ENCODE measurements at regions not wholly inside any gene's neighbourhood (a gene's known extent, or its start where the extent isn't known, plus 50 kb on each side); places are given as distances from the start of the nearest gene placed in this dataset.

- no peak for DNase-seq (ENCODE audit: low read depth)
Observed at GRCh38 chr13:85286081-85286480, 513.1 kb downstream of the SLITRK6 start.

DNA sequence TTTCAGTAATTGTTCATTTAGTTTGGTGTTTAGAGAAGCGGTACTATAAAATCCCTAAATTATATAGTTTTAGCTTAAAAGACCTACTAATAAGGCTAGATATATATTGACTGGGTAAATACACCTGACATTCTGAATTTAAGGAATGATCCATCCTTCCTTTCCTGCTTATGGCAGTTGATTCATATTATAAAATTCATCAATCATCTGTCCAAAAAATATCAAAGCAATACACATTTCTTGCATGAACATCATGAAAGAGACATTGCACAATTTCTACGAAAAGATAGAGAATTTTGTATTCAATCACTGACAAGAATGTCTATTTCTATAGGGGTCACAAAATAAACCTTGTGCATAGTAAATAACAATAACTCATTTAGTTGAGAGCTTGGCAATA lies 514.9 kb downstream of the SLITRK6 start:
- no peak for DNase-seq (ENCODE audit: low read depth)

- DNase-seq (ENCODE audit: low read depth), result no peak
Observed at GRCh38 chr13:85283408-85283807, 515.8 kb downstream of the SLITRK6 start.

DNA sequence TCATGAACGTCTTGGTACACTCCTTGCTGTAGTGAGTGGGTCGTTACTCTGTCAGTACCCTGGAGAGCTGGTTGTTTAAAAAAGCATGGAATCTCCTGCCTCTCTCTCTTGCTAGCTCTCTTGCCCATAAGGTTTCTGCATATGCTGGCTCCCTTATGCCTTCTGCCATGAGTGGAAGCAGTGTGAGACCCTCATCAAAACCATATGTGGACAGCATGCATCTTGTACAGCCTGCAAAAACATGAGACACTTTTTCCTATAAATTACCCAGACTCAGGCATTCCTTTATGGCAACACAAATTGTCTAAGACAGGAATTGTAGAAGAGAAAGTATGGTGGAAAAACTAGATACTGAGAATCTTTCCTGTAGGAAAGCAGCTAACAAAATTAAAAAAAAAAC lies 516.3 kb downstream of the SLITRK6 start:
- DNase-seq (ENCODE audit: low read depth), result no peak

- DNase-seq (ENCODE audit: low read depth), result no peak
Observed at GRCh38 chr13:85278851-85279250, 520.4 kb downstream of the SLITRK6 start.

DNA sequence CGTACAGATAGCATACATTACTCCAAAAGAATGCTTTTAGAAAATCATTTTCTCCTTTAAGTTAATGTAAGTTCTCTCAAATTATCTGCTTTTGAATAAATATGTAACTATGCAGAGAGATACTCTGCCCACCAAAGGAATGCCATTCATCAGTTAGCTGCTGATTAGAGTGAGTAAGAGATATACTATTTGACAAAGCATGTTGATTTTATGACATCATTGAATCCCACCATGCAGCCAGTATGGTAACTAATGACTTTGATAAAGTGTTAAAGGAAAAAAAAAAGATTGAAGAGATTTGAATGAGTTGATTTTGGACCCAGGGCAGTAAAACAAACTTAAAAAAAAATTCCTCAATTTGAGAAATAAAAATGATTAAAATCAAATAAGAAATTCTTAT lies 521.5 kb downstream of the SLITRK6 start:
- DNase-seq (ENCODE audit: low read depth), result no peak

GRCh38 chr13:85266771-85267170 lies 532.4 kb downstream of the SLITRK6 start:
- DNase-seq (ENCODE audit: low read depth), result no peak

GRCh38 chr13:85266331-85266730 lies 532.9 kb downstream of the SLITRK6 start:
- no peak for DNase-seq (ENCODE audit: low read depth)

- DNase-seq (ENCODE audit: low read depth), result no peak
Observed at GRCh38 chr13:85265296-85265695, 533.9 kb downstream of the SLITRK6 start.

DNA sequence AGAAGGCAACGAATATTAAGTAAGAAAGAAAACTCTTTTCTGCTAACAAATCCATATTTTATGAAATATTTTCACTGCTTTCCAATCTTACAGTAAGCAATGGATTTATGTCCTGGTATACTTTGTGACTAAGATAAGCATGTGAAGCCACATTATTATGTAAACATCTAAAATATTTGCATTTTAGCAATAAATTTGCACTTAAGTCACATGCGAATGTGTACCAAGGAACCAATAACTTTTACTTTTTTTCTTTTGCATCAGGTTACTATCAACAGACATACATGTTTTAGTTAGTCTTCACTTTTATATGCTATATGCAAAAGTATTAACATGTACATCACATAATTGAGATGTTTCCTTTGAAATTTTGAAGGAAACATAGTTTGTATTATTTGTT lies 536.7 kb downstream of the SLITRK6 start:
- DNase-seq (ENCODE audit: low read depth), result no peak

DNA sequence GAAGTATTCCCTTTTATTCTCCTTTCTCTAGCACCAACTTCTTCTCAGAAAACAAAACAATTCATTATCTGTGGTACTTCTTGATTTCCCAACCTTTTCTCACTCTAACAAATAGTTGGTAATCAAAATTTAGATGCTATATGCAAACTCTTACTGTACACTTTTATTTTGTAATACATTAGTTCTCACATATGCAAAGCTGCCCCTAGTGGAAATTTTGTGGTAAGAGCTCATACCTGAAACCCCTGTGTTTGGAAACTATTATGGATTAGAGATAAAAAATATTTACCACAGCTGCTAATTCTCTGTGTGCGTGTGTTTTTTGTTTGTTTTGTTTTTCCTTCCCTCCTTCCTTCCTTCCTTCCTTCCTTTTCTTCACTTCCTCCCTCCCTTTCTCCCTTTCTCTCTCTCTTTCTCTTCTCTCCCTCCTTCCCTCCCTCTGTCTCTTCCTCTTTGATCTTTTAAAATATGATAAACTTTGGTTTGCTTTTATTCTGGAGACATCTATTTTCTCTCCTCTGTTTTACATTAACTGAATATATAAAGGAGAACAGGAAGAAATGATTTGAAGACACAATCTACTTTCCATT lies 537.4 kb downstream of the SLITRK6 start:
- DNase-seq (ENCODE audit: low read depth), result no peak

DNA sequence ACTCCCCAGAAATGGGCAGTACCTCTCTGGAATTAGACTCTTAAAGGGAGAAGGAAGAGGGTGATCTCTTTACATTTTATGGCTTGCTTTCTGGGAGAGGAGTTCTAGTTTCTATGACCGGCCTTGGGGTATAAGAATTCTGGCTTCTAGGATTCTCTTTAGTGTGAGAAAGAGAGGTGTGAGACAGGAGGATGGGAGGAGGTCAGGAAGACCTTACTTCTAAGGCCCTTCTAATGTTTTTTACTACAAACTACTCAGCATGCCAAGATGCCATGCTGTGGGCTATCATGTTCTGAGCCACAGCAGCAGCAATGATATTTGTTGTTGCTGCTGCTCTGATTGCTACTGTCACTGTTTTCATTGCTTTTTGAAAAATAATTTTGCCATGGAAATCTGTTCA lies 538.3 kb downstream of the SLITRK6 start:
- DNase-seq (ENCODE audit: low read depth), result no peak

- DNase-seq (ENCODE audit: low read depth), result no peak
Observed at GRCh38 chr13:85255978-85256377, 543.2 kb downstream of the SLITRK6 start.

GRCh38 chr13:85254641-85255040 lies 544.6 kb downstream of the SLITRK6 start:
- no peak for DNase-seq (ENCODE audit: low read depth)

- DNase-seq (ENCODE audit: low read depth), result no peak
Observed at GRCh38 chr13:85249151-85249550, 550.1 kb downstream of the SLITRK6 start.

GRCh38 chr13:85247780-85248179 lies 551.4 kb downstream of the SLITRK6 start:
- DNase-seq (ENCODE audit: low read depth), result no peak

GRCh38 chr13:85243831-85244230 lies 555.4 kb downstream of the SLITRK6 start:
- DNase-seq (ENCODE audit: low read depth), result no peak

DNA sequence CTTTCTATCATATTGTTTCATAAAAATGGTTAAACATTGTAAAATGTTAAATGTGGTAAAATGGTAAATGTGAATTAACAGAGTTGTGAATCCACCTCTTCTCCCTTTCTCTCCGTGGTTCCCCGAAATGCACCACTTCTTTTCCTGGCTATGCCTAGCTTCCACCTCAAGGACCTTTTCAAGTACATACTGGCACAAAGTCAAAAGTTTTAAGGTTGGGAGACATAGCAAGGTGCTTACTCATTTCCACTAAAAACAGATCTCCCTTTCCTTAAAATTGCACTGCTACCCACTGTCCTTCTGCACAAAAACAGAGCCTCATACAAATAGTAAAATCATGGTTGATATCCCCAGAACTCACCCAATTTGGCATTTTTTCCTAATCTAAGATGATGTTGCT lies 558.2 kb downstream of the SLITRK6 start:
- DNase-seq (ENCODE audit: low read depth), result no peak

GRCh38 chr13:85236413-85236812 lies 562.8 kb downstream of the SLITRK6 start:
- DNase-seq (ENCODE audit: low read depth), result no peak

- no peak for DNase-seq (ENCODE audit: low read depth)
Observed at GRCh38 chr13:85230691-85231093, 568.5 kb downstream of the SLITRK6 start.

DNA sequence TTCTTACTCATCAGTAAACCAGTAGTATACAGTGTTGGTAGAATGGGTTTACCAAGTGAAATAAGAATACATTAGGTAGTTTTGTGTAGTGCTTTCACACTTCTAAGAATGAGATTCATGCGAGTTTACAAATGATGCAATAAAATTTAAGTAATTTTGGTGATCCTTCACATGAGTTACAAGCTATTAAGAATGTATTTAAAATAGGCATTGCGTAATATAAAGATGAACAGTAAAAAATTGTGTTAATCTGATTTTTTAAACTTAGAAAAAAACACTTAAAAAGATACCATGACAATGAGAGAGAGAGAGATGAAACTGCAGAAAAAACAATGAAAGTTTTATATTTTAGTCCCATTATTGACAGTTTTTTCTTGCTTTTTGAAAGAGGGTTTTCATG lies 570.5 kb downstream of the SLITRK6 start:
- no peak for DNase-seq (ENCODE audit: low read depth)

- no peak for DNase-seq (ENCODE audit: low read depth)
Observed at GRCh38 chr13:85223883-85224656, 575.1 kb downstream of the SLITRK6 start.

- no peak for DNase-seq (ENCODE audit: low read depth)
Observed at GRCh38 chr13:85216576-85216975, 582.6 kb downstream of the SLITRK6 start.

DNA sequence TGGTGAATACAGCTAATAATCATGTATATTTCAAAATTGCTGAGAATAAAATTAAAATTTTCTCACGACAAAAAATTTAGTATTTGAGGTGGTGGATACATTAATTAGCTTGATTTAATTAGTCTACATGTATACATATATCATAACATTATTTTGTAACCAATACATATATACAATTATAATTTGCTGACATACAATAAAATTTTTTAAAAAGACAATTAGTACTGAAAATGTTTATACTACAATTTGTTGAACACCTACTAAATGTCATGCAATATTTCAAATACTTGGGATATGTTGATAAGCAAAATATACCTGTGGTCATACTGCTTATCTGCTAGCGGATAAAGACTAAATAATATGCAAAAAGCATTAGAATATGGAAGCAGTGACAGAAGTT lies 586.5 kb downstream of the SLITRK6 start:
- no peak for DNase-seq (ENCODE audit: low read depth)
